ENCODE measurements at regions not wholly inside any gene's neighbourhood (a gene's known extent, or its start where the extent isn't known, plus 50 kb on each side); places are given as distances from the start of the nearest gene placed in this dataset.
"Not testable (repeated sequence)": the region's sequence is repeated elsewhere in the genome, so short reads cannot be mapped to it uniquely, and the experiment has no call there.

- DNase-seq (ENCODE audit: low spot score) = not testable (repeated sequence)
Observed at GRCh38 chr2:89874810-89875595, 1183.5 kb downstream of the RPIA start.

- not testable (repeated sequence) for DNase-seq (ENCODE audit: low spot score)
Observed at GRCh38 chr2:89876445-89876844, 1185.0 kb downstream of the RPIA start.

- DNase-seq (ENCODE audit: low spot score) = not testable (repeated sequence)
Observed at GRCh38 chr2:89876878-89877277, 1185.4 kb downstream of the RPIA start.

- not testable (repeated sequence) for DNase-seq (ENCODE audit: low spot score)
Observed at GRCh38 chr2:89882880-89883279, 1191.4 kb downstream of the RPIA start.

- not testable (repeated sequence) for DNase-seq (ENCODE audit: low spot score)
Observed at GRCh38 chr2:89883624-89884023, 1192.2 kb downstream of the RPIA start.

GRCh38 chr2:89885071-89885470 lies 1193.6 kb downstream of the RPIA start:
- not testable (repeated sequence) for DNase-seq (ENCODE audit: low spot score)

GRCh38 chr2:89888693-89889092 lies 1197.2 kb downstream of the RPIA start:
- DNase-seq (ENCODE audit: low spot score) = not testable (repeated sequence)

GRCh38 chr2:89890185-89890773 lies 1198.8 kb downstream of the RPIA start:
- DNase-seq (ENCODE audit: low spot score) = not testable (repeated sequence)

GRCh38 chr2:89894988-89895387 lies 1203.5 kb downstream of the RPIA start:
- DNase-seq (ENCODE audit: low spot score) = not testable (repeated sequence)

- not testable (repeated sequence) for DNase-seq (ENCODE audit: low spot score)
Observed at GRCh38 chr2:89895629-89896028, 1204.2 kb downstream of the RPIA start.

GRCh38 chr2:89927018-89927417 lies 1235.5 kb downstream of the RPIA start:
- DNase-seq (ENCODE audit: low spot score) = not testable (repeated sequence)

- DNase-seq (ENCODE audit: low spot score) = not testable (repeated sequence)
Observed at GRCh38 chr2:89935436-89935835, 1244.0 kb downstream of the RPIA start.

GRCh38 chr2:89936011-89936410 lies 1244.5 kb downstream of the RPIA start:
- not testable (repeated sequence) for DNase-seq (ENCODE audit: low spot score)

- not testable (repeated sequence) for DNase-seq (ENCODE audit: low spot score)
Observed at GRCh38 chr2:89936559-89936958, 1245.1 kb downstream of the RPIA start.

- not testable (repeated sequence) for DNase-seq (ENCODE audit: low spot score)
Observed at GRCh38 chr2:89938756-89939155, 1247.3 kb downstream of the RPIA start.

- DNase-seq (ENCODE audit: low spot score) = not testable (repeated sequence)
Observed at GRCh38 chr2:89944267-89944666, 1252.8 kb downstream of the RPIA start.

GRCh38 chr2:89945004-89945616 lies 1253.6 kb downstream of the RPIA start:
- DNase-seq (ENCODE audit: low spot score) = not testable (repeated sequence)

- DNase-seq (ENCODE audit: low spot score) = not testable (repeated sequence)
Observed at GRCh38 chr2:89947208-89947815, 1255.8 kb downstream of the RPIA start.

- DNase-seq (ENCODE audit: low spot score) = not testable (repeated sequence)
Observed at GRCh38 chr2:89948102-89948501, 1256.6 kb downstream of the RPIA start.

GRCh38 chr2:89950807-89951206 lies 1259.3 kb downstream of the RPIA start:
- DNase-seq (ENCODE audit: low spot score) = not testable (repeated sequence)

- DNase-seq (ENCODE audit: low spot score) = not testable (repeated sequence)
Observed at GRCh38 chr2:89957236-89957635, 1265.8 kb downstream of the RPIA start.

- DNase-seq (ENCODE audit: low spot score) = not testable (repeated sequence)
Observed at GRCh38 chr2:89959729-89960378, 1268.4 kb downstream of the RPIA start.
